ENCODE measurements at regions not wholly inside any gene's neighbourhood (a gene's known extent, or its start where the extent isn't known, plus 50 kb on each side); places are given as distances from the start of the nearest gene placed in this dataset.

DNA sequence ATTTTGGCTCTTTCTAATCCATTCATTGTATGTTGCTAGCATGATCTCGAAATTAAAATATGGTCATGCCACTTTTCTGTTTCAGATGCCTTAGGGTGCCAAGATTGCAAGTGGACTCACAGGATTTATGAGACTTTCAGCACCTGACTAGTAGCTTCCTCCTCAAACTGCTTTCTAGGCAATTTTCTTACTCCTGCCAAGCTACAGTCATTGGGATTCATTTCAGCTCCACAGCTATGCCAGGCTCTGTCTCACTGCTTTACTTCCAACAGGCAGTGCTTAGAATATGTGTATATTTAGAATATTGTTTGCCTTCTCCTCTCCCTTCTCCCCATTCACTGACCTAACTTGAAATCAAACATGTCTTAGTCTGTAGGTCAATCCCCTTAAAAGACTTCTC, 681.4 kb downstream of the TENT5A start:
- no peak for TF ChIP-seq YY1 (IDR thresholded peaks at IDR 0.05; ENCODE audit: insufficient read depth, insufficient read length)
- TF ChIP-seq ZNF274 (IDR thresholded peaks at IDR 0.05; ENCODE audit: low read depth, low read length): no peak

Data from NT2/D1 (cell line).